ENCODE measurements at regions not wholly inside any gene's neighbourhood (a gene's known extent, or its start where the extent isn't known, plus 50 kb on each side); places are given as distances from the start of the nearest gene placed in this dataset.

DNA sequence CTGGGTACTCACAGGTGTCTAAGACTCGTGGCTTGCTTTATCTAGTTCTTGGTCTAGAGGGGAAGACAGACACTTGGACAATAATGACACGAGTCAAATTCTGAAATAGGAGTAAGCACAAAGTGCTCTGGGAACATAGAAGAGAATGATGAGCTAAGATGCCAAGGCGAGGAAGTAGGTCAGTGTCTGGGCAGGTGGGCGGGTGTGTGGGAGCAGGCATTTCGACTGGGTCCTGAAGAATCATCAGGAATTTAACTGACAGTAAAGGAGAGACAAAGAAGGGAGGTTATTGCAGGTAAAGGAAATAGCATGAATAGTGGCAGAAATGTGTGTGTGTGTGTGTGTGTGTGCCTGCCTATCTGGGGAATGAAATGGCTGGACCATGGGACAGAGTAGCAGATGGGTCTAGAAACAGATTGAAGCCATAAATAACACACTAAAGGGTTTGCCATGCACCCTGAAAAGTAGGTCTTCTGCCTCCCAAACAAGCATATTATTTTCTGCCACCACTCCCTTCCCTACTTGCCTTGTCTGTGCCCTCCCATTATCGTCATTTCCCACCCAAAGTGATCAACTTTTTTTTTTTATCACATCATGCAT is 58.4 kb upstream of the SLC25A43 start:
- Mint-ChIP-seq H3K27ac (no peak overlapping the region), H3K4me1 (no peaks in the 10 kb centered on the region), H3K9me3 (peaks cover 10% of the 10 kb centered on the region), H3K27me3 (ENCODE audit: low read depth) (peaks cover 3% of the 10 kb centered on the region; the same call in 1 of the 2 replicates), H3K4me3 (no peak overlapping the region), H3K36me3 (no peaks in the 10 kb centered on the region)
- TF ChIP-seq ATF6 (CRISPR knock-in tag; IDR thresholded peaks at IDR 0.05) (no peak), ZNF396 (CRISPR knock-in tag; IDR thresholded peaks at IDR 0.05; ENCODE audit: borderline replicate concordance) (no peak), AR (CRISPR knock-in tag; IDR thresholded peaks at IDR 0.05) (no peak), E2F1 (CRISPR knock-in tag; IDR thresholded peaks at IDR 0.05) (no peak), FOXP1 (CRISPR knock-in tag; IDR thresholded peaks at IDR 0.05; ENCODE audit: borderline replicate concordance) (no peak)
- DNase-seq (ENCODE audit: low spot score) (no peak), ATAC-seq (no peak)
- CTCF ChIA-PET = no interaction called here
- POLR2A ChIA-PET = no interaction called here

DNA sequence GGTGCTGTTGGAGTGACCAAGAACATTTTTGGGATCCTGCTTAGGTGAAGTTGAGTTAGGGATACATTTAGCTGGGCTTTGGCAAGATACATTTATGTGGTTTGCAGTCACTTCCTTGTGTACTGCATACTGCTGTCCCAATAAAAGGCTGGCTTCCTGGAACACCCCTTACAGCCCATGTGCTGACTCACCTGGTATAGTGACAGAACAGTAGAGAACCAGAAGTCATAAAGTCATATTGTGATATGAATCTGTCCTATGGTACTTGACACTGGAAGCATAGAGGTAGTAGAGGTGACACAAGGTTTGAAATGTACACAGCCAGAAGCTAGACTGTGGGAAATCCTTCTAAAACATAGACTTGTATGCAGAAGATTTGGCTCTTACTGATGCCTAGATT is 55.3 kb upstream of the SLC25A43 start:
- DNase-seq (ENCODE audit: low spot score) (no peak), ATAC-seq (no peak)
- Mint-ChIP-seq H3K27ac (no peak overlapping the region), H3K4me3 (no peak overlapping the region), H3K27me3 (ENCODE audit: low read depth) (peaks cover 3% of the 10 kb centered on the region; the same call in 1 of the 2 replicates), H3K4me1 (no peaks in the 10 kb centered on the region), H3K36me3 (no peaks in the 10 kb centered on the region), H3K9me3 (peaks cover 5% of the 10 kb centered on the region)
- CTCF ChIA-PET = no interaction called here
- POLR2A ChIA-PET = no interaction called here
- TF ChIP-seq ELF4 (CRISPR knock-in tag; IDR thresholded peaks at IDR 0.05; ENCODE audit: low read depth) = no peak
- TF ChIP-seq ZNF671 (CRISPR knock-in tag; IDR thresholded peaks at IDR 0.05) = no peak
- TF ChIP-seq ESRRA (CRISPR knock-in tag; IDR thresholded peaks at IDR 0.05; ENCODE audit: borderline replicate concordance) = no peak
- no peak for TF ChIP-seq CBFB (CRISPR knock-in tag; IDR thresholded peaks at IDR 0.05; ENCODE audit: low read depth)
- no peak for TF ChIP-seq RELA (CRISPR knock-in tag; IDR thresholded peaks at IDR 0.05; ENCODE audit: borderline replicate concordance)
- no peak for TF ChIP-seq ZNF138 (CRISPR knock-in tag; conservative IDR thresholded peaks at IDR 0.05)
- no peak for TF ChIP-seq NR2C2 (CRISPR knock-in tag; IDR thresholded peaks at IDR 0.05)
- TF ChIP-seq USF2 (CRISPR knock-in tag; IDR thresholded peaks at IDR 0.05) = no peak
- TF ChIP-seq ATF1 (CRISPR knock-in tag; IDR thresholded peaks at IDR 0.05) = no peak
- no peak for TF ChIP-seq E2F1 (CRISPR knock-in tag; IDR thresholded peaks at IDR 0.05)
- TF ChIP-seq EMX1 (CRISPR knock-in tag; IDR thresholded peaks at IDR 0.05) = no peak
- no peak for TF ChIP-seq MLX (CRISPR knock-in tag; IDR thresholded peaks at IDR 0.05)
- TF ChIP-seq ZNF232 (CRISPR knock-in tag; IDR thresholded peaks at IDR 0.05) = no peak
- TF ChIP-seq ATF6 (CRISPR knock-in tag; IDR thresholded peaks at IDR 0.05) = no peak
- TF ChIP-seq, protein P1, sequence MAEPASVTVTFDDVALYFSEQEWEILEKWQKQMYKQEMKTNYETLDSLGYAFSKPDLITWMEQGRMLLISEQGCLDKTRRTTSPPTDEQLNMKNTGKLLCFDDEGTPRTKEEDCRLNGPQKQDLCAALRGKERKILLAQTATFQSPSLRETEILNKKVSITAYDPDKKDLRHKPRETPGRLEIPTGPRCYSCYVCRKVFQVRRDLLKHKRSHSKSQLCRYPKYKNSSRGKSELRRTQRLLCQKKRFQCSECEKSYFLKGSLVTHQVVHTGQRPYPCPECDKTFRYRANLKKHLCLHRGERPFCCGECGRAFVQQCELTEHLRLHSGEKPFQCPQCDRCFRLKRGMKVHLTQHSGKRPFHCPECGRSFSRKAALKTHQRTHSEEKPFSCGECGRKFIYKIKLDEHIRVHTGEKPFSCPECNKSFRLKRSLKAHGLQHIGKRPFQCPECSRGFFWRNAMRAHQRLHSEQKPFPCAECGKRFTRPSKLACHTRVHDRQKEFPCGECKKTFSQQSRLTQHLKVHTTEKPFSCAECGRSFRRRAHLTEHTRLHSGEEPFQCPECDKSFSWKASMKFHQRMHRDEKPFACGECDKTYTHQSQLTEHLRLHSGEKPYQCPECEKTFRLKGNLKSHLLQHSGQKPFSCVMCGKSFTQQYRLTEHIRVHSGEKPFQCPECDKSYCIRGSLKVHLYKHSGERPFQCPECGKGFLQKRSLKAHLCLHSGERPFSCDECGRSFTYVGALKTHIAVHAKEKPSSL (CRISPR knock-in tag; conservative IDR thresholded peaks at IDR 0.05) = no peak
- TF ChIP-seq MAX (CRISPR knock-in tag; IDR thresholded peaks at IDR 0.05) = no peak
- no peak for TF ChIP-seq SMAD3 (CRISPR knock-in tag; IDR thresholded peaks at IDR 0.05; ENCODE audit: borderline replicate concordance)
- no peak for TF ChIP-seq ETV6 (CRISPR knock-in tag; IDR thresholded peaks at IDR 0.05)

Measured in WTC11 (cell line).